SK-N-SH treated with all-trans-retinoic acid at 6 μM for 48 hours (cell line): ENCODE measurements at regions not wholly inside any gene's neighbourhood (a gene's known extent, or its start where the extent isn't known, plus 50 kb on each side); places are given as distances from the start of the nearest gene placed in this dataset.

Experiments
- ZC3H10 ChIP-seq: fragments of 250-450 bp; sonication (Bioruptor Pico); IDR thresholded peaks from 2 replicates; pipeline ENCODE4 v1.5.1; 2021; ENCODE audit warnings: mild to moderate bottlenecking, moderate library complexity
- ZFP30 ChIP-seq: fragments of 450-650 bp; formaldehyde crosslinking; IDR thresholded peaks from 2 replicates; pipeline ENCODE4 v1.5.0; 2022; ENCODE audit warnings: mild to moderate bottlenecking, moderate library complexity
- TF ChIP-seq, protein P1 (sequence below): fragments of 250-450 bp; sonication (Bioruptor Pico); IDR thresholded peaks from 2 replicates; pipeline ENCODE4 v1.5.1; 2020; ENCODE audit warnings: low read depth, mild to moderate bottlenecking, moderate library complexity
- TF ChIP-seq, protein P2 (sequence below): fragments of 250-450 bp; sonication (Bioruptor Pico); IDR thresholded peaks from 2 replicates; pipeline ENCODE4 v1.5.0; 2020; ENCODE audit warnings: mild to moderate bottlenecking, moderate library complexity

DNA sequence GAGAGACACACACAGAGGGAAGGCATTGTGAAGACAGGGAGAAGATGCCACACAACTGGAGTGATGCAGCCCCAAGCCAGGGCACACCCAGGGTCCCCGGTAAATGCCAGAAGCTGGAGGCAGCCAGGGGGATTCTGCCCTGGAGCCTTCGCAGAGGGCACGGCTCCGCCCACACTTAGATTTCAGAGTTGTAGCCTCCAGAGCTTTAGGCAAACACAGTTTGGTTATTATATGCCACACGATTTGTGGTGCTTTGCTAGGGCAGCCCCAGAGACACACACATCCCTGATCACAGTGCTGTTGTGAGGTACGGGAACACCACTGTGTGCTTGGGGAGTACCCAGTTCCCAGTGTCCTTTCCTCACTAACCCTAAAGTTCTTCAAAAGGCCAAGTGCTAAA is 280.6 kb downstream of the SMOC2 start:
- TF ChIP-seq, protein P1, sequence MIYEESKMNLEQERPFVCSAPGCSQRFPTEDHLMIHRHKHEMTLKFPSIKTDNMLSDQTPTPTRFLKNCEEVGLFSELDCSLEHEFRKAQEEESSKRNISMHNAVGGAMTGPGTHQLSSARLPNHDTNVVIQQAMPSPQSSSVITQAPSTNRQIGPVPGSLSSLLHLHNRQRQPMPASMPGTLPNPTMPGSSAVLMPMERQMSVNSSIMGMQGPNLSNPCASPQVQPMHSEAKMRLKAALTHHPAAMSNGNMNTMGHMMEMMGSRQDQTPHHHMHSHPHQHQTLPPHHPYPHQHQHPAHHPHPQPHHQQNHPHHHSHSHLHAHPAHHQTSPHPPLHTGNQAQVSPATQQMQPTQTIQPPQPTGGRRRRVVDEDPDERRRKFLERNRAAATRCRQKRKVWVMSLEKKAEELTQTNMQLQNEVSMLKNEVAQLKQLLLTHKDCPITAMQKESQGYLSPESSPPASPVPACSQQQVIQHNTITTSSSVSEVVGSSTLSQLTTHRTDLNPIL (CRISPR knock-in tag), result no peak
- no peak for TF ChIP-seq ZC3H10
- no peak for TF ChIP-seq ZFP30 (CRISPR knock-in tag)
- TF ChIP-seq, protein P2, sequence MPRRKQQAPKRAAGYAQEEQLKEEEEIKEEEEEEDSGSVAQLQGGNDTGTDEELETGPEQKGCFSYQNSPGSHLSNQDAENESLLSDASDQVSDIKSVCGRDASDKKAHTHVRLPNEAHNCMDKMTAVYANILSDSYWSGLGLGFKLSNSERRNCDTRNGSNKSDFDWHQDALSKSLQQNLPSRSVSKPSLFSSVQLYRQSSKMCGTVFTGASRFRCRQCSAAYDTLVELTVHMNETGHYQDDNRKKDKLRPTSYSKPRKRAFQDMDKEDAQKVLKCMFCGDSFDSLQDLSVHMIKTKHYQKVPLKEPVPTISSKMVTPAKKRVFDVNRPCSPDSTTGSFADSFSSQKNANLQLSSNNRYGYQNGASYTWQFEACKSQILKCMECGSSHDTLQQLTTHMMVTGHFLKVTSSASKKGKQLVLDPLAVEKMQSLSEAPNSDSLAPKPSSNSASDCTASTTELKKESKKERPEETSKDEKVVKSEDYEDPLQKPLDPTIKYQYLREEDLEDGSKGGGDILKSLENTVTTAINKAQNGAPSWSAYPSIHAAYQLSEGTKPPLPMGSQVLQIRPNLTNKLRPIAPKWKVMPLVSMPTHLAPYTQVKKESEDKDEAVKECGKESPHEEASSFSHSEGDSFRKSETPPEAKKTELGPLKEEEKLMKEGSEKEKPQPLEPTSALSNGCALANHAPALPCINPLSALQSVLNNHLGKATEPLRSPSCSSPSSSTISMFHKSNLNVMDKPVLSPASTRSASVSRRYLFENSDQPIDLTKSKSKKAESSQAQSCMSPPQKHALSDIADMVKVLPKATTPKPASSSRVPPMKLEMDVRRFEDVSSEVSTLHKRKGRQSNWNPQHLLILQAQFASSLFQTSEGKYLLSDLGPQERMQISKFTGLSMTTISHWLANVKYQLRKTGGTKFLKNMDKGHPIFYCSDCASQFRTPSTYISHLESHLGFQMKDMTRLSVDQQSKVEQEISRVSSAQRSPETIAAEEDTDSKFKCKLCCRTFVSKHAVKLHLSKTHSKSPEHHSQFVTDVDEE (CRISPR knock-in tag), result no peak
